GF-D8 (cell line): ENCODE measurements at regions not wholly inside any gene's neighbourhood (a gene's known extent, or its start where the extent isn't known, plus 50 kb on each side); places are given as distances from the start of the nearest gene placed in this dataset.

ENCODE experiments used
- DNase-seq: peaks from one replicate; lab custom pipeline; 2025; lab: John Stamatoyannopoulos, UW

GRCh38 chr4:181503687-181504390 lies 739.4 kb upstream of the TENM3 start:
- DNase-seq: no peak

- DNase-seq: no peak
Observed at GRCh38 chr4:181504924-181505323, 738.3 kb upstream of the TENM3 start.

DNA sequence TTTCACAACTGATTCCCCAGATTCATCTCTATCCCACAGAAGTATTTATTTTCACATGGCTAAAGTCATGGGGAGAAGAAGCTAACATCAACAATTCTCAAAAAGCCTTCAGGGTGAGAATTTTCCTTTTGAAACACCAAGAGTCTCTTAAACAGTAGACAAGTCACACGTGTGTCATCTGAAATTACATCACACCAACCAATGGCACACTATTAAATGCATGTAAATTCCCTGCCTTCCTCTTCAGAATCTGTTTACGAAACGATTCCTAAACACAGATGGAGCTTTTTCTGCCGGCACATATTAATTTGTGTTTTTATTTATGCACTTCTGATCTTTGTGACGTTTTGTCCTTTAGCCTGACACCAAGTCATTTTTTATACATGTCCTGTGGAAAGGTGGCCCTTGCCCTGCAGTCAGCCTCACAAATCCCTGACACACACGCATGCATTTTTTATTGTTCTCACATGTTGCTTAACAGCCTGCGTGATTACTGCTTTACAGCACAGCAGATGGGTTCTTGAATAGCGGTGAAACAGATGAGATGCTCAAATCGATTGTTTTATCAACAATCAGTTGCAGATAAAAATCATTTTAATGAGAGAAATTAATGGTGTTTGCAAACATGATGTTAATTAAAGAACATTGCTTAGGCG lies 735.9 kb upstream of the TENM3 start:
- no peak for DNase-seq

GRCh38 chr4:181507938-181508337 lies 735.3 kb upstream of the TENM3 start:
- no peak for DNase-seq

DNA sequence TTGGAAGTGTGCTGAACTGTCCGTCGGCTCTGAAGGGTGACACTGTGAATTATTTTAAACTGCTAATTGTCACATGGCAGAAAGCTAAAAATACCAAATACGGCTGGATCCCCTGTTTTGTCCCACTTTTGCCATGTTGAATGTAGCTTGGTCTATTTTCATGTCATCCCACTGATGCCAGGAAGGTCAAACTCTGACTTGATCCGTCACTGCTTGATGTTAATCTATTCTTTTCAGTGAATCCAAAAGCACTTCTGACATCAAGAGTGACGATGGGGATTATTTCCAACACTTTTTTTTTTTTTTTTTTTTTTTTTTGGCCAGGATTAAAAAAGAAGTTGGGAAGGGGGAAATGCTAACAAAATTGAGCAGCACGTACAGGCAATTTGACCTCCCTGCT lies 734.6 kb upstream of the TENM3 start:
- no peak for DNase-seq

DNA sequence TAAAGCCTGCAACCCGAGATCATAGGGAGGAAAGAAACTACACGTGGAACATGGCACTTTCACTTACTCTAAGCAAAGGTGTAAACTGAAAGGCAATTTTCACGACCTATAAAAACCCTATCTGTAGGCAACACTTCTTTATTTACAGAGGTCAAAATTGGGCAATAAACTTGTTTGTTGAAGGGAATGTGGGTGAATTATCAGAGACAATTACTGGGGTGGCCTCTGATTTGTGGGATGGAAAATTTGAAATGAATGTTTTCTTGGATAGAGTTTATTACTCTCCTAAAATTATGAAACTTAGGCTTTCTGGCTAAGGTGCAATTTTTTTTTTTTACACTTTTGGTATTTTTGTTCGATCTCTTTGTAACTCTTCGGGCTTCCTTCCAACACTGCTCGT lies 734.1 kb upstream of the TENM3 start:
- no peak for DNase-seq

- DNase-seq: no peak
Observed at GRCh38 chr4:181517491-181517890, 725.7 kb upstream of the TENM3 start.

DNA sequence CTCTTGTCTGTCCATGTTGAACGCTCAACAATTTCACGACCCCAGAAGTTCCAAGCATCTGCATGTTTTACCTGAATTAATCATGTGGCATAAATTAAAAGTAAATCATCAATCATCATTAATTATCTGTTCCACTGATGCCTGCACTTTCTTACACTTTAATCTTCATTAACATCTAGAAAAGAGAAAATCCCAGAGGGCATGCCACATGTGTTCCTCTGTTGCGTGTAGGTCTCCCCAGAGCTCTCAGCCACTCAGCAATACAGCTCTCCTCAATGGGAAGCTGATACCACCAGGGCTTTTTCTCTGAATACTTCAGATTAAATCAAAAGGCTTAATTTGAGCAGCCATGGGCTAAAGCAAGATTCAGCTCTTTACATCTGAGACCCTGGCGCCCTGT lies 722.4 kb upstream of the TENM3 start:
- no peak for DNase-seq

- DNase-seq: no peak
Observed at GRCh38 chr4:181523973-181524372, 719.2 kb upstream of the TENM3 start.

DNA sequence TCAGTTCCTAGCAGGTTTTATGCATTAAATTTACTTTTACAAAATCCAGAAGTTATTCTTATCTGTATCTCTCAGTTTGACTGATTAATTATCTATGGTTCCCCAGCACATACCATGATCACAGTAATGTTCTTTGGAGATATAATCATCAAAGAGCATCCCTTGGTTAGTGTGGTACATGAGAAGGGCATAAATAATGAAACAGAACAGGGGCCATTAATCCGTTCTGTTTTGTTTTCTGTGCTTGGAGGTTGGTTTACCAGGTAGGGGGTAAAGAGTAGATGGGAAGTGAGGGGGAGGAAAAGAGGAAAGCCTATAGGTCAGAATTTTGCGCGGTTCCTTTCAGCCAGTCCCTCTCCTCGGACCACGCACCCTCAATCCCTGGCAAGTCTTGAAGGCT lies 718.7 kb upstream of the TENM3 start:
- DNase-seq: no peak

DNA sequence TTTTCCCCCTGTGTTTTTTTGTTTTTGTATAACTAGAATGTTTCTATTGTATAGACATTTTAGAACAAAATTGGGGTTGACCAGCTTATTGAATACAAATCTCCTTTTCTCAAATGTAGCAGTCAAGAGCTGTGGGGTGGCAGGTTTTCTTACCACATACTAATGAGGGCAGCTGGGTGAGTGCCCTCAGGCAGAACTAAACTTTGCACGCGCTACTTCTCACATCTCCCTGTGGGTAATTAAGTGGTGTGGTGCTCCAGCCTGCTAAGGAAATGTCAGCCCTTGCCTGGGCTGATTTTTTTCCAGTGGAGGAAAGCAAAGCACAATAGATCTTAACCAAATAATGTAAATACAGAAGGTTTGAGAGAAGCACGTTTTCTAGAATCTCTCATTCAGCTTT lies 717.6 kb upstream of the TENM3 start:
- DNase-seq: no peak

DNA sequence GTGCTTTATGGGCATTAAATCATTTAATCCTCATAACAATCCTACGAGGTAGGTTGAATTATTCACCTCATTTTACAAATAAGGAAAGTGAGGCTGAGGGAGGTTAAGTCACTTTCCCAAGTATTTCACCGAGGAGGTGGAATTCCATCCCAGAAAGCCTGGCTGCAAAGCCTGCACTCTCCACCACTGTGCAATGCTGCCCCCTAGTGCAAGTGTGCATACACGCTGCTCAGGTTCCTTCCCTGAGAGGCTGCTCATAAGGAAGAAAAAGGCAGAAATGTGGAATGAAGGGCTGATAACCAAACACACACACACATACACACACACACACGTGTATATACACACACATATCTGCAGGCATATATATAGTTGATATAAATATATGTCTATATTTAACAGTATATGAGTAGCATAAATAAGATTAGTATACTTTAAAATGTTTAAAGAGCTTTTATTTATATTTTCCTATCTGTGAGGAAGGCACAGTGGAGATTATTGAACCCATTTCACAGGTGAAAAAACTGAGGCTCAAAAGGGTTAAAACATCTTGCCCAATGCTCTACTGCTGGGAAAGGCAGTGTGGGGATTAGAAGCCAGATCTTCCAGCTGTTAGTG lies 714.5 kb upstream of the TENM3 start:
- DNase-seq: peak; percentile 7

DNA sequence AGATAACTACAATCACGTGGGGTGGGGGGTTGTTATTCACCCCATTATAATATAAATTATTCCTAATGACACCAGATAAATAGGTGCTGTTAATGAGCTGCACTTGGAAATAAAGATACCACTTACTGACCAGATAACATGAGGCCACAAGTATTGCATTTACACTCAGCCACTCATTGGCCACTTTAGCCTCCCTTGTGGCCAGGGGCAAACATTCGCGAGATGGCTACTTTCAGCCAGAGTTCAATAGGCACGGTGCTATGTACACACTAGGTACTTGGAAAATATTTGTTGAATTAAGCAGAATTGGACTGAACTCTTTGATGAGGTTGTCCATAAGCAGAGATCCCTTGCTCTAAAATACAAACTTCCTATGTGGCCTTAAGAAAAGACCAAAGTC lies 713.7 kb upstream of the TENM3 start:
- no peak for DNase-seq

GRCh38 chr4:181536196-181536746 lies 706.9 kb upstream of the TENM3 start:
- no peak for DNase-seq

DNA sequence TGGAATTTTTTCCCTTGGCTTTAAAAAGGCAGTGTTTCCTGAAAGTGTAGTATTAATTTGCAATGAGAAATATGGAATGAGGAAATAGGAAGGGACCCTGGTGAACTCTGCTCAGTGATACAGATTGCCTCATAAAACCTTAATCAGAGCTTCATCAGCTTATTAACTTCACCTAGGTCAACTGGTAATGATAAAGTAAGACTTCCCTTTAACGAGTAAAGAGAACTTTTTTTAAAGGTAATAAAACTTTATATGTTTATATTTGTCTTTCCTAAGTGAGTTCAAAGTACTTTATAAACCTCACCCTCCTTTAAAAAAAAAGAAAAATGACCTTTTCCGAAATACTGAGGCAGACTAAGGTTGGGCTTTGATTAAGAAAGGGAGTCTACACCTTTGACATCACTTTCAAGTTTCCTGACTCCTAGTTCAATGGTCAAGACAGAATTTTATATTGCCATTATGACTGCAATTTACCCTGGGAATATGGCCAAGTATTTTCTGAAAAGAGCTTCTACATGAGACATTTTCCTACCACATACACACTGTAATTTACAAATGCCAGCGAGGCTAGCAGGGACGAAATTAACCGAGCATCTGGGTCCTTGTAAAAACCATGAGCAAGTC lies 706.3 kb upstream of the TENM3 start:
- DNase-seq: no peak

DNA sequence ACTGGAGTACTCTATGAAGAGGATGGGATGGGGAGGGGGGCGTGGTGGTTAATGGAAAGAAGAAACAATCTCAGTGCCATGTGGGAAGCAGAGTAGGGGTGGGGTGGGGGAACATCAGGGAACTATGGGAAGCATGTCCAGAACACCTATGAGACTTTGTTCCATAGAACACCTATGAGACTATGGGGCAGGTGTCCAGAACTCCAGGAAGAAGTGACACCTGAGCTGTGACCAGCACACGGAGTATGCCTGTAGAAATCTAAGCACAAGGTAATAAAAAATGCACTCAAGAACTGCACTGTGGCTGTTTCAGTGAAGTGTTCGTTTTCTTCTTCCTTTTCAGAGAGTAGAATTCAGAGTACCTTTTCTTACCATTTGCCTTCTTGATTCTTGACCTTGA lies 704.8 kb upstream of the TENM3 start:
- DNase-seq: no peak

GRCh38 chr4:181541396-181541795 lies 701.8 kb upstream of the TENM3 start:
- DNase-seq: no peak

DNA sequence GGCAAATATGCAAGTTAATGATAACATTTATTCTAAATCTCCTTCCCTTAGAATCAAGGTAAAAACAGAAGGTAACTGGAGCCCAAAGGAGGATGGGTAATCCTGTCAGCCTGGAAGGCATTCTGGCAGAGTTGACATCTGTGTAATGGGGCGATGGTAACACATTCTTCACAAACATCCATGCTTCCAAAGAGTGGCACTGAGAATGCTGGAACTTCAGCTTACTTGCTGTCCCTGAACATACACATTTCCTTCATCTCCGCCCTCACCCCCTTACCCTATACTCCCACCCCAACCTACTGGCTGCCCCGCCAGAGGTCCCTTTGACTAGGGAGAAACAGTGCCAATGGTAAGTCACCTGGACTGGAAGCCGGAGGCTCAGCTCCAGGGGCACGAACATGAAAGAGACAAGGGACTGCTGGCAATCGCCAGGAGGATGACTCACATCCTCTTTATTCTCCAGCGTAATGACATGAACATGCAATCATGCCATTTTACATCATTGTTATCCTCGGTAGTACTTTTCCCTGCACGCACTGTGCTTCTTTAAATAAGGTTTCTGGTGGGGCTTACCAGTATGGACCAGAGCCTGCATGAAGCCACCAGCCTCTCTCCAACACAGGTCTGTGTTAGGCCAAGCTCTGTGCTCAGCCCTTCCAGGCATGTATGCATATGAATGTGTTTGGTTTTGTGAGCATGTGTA lies 694.2 kb upstream of the TENM3 start:
- no peak for DNase-seq

DNA sequence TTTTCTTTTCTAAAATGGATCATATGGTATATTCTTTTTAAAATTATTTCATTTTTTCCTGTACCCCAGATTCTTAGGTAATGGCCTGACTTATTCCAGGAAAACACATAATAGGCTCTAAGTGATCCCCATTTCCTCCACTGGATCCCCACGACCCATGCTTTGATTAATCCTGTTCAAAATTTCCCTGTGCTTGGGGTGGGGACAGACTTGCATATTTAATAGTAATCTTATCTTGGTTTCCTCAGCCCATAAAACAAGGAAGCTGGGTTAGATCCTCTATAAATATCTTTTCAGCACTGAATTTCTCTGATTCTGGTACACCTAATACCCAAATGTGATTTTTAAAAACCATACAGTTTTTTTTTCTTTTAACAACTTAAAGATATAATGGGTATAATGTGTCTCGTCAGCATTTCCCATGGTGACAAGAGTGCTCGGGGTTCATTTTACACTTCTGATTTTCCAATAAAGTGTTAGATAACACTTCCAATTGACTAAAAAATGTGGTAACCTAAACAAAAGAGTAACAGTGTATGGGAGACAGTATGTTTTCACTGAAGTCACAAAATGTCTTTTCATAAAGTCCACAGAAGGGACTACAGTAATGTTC lies 693.5 kb upstream of the TENM3 start:
- DNase-seq: no peak

GRCh38 chr4:181550381-181550780 lies 692.8 kb upstream of the TENM3 start:
- DNase-seq: no peak

DNA sequence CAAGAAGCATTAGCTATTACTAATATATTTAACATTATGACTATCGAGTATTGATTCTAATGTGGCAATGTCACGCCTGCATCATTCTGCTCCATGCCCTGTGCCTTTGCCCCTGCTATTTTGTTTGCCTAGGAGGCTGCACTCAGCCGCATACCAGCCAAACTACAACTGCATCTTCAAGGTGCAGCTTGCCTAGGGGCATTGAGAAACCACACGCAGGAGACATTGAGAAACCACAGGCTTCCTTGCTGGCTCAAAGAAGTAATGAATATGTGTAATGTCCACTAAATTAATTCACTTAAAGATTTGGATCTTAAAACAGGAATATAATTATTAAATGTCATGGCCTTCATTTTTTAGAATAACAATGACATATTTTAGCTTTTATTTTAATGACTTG lies 683.6 kb upstream of the TENM3 start:
- DNase-seq: no peak

- DNase-seq: no peak
Observed at GRCh38 chr4:181562399-181562798, 680.8 kb upstream of the TENM3 start.
